GM23338 (cell line): ENCODE measurements at regions not wholly inside any gene's neighbourhood (a gene's known extent, or its start where the extent isn't known, plus 50 kb on each side); places are given as distances from the start of the nearest gene placed in this dataset.

Experiments used
- CREB1 ChIP-seq: fragments of 250-450 bp; sonication (Bioruptor Pico); IDR thresholded peaks from 2 replicates; pipeline ENCODE4 v1.5.0; 2020; ENCODE audit warnings: low read depth, mild to moderate bottlenecking, moderate library complexity
- EZH2 ChIP-seq: fragments of 200-600 bp; sonication (generic); IDR thresholded peaks from one replicate; pipeline ENCODE4 v1.8.0; 2017; ENCODE audit warnings: antibody characterized with exemption, mild to moderate bottlenecking, low read depth; ENCODE audit not compliant: unreplicated experiment
- EZH2phosphoT487 ChIP-seq: fragments of 200-600 bp; sonication (generic); IDR thresholded peaks from one replicate; pipeline ENCODE4 v1.8.1; 2018; ENCODE audit warnings: antibody characterized with exemption; ENCODE audit not compliant: unreplicated experiment
- POLR2AphosphoS5 ChIP-seq: IDR thresholded peaks from 2 replicates; pipeline ENCODE4 v1.6.1; 2016; ENCODE audit warnings: antibody characterized with exemption, low read depth
- REST ChIP-seq: IDR thresholded peaks from one replicate; pipeline ENCODE4 v1.6.1; 2018; ENCODE audit warnings: antibody characterized with exemption; ENCODE audit not compliant: unreplicated experiment
- ZNF331 ChIP-seq: fragments of 250-450 bp; sonication (Bioruptor Pico); IDR thresholded peaks from 2 replicates; pipeline ENCODE4 v1.5.0; 2020; ENCODE audit warnings: low read depth, mild to moderate bottlenecking, moderate library complexity
- TF ChIP-seq, protein P1 (sequence below), 2 experiments: fragments of 200-600 bp in 1 of 2; sonication (generic) in 1 of 2; conservative IDR thresholded peaks; 2 replicates each; pipeline versions ENCODE4 v1.5.1 to v1.6.1; 2016 to 2017; ENCODE audit warnings: antibody characterized with exemption in 2 of 2, low read depth in 2 of 2, mild to moderate bottlenecking in 2 of 2, moderate library complexity in 1 of 2

GRCh38 chr2:103254611-103255010 lies 492.8 kb downstream of the TMEM182 start:
- TF ChIP-seq, protein P1, sequence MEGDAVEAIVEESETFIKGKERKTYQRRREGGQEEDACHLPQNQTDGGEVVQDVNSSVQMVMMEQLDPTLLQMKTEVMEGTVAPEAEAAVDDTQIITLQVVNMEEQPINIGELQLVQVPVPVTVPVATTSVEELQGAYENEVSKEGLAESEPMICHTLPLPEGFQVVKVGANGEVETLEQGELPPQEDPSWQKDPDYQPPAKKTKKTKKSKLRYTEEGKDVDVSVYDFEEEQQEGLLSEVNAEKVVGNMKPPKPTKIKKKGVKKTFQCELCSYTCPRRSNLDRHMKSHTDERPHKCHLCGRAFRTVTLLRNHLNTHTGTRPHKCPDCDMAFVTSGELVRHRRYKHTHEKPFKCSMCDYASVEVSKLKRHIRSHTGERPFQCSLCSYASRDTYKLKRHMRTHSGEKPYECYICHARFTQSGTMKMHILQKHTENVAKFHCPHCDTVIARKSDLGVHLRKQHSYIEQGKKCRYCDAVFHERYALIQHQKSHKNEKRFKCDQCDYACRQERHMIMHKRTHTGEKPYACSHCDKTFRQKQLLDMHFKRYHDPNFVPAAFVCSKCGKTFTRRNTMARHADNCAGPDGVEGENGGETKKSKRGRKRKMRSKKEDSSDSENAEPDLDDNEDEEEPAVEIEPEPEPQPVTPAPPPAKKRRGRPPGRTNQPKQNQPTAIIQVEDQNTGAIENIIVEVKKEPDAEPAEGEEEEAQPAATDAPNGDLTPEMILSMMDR (conservative IDR thresholded peaks at IDR 0.05; ENCODE audit: low read depth in 2 of 2) = no peak
- TF ChIP-seq EZH2 (no peak), REST (no peak), EZH2phosphoT487 (no peak), CREB1 (CRISPR knock-in tag) (no peak), POLR2AphosphoS5 (no peak), ZNF331 (CRISPR knock-in tag) (no peak)
